ENCODE measurements at regions not wholly inside any gene's neighbourhood (a gene's known extent, or its start where the extent isn't known, plus 50 kb on each side); places are given as distances from the start of the nearest gene placed in this dataset.

- no peak for DNase-seq
These were observed 398.5 kb upstream of the RPS23 start for GRCh38 chr5:82676661-82677060.

GRCh38 chr5:82674671-82675070 is 396.5 kb upstream of the RPS23 start:
- no peak for DNase-seq

GRCh38 chr5:82673057-82673809 is 395.1 kb upstream of the RPS23 start:
- no peak for DNase-seq

GRCh38 chr5:82670692-82671091 is 392.5 kb upstream of the RPS23 start:
- DNase-seq = no peak

GRCh38 chr5:82669720-82670119 is 391.6 kb upstream of the RPS23 start:
- no peak for DNase-seq

GRCh38 chr5:82666312-82666711 is 388.2 kb upstream of the RPS23 start:
- DNase-seq = no peak

GRCh38 chr5:82664732-82665131 is 386.6 kb upstream of the RPS23 start:
- DNase-seq = no peak

- DNase-seq = no peak
These were observed 385.1 kb upstream of the RPS23 start for GRCh38 chr5:82663225-82663624.

GRCh38 chr5:82662340-82662739 is 384.2 kb upstream of the RPS23 start:
- no peak for DNase-seq

GRCh38 chr5:82661933-82662332 is 383.8 kb upstream of the RPS23 start:
- no peak for DNase-seq

GRCh38 chr5:82661462-82661861 is 383.3 kb upstream of the RPS23 start:
- no peak for DNase-seq

GRCh38 chr5:82659115-82659514 is 381.0 kb upstream of the RPS23 start:
- no peak for DNase-seq

- DNase-seq = no peak
These were observed 379.0 kb upstream of the RPS23 start for GRCh38 chr5:82657033-82657699.

- DNase-seq = no peak
These were observed 378.2 kb upstream of the RPS23 start for GRCh38 chr5:82656341-82656761.

- DNase-seq = no peak
These were observed 376.9 kb upstream of the RPS23 start for GRCh38 chr5:82655078-82655477.

GRCh38 chr5:82649943-82650342 is 371.8 kb upstream of the RPS23 start:
- DNase-seq = no peak

- DNase-seq = no peak
These were observed 366.6 kb upstream of the RPS23 start for GRCh38 chr5:82644766-82645165.

GRCh38 chr5:82644229-82644628 is 366.1 kb upstream of the RPS23 start:
- no peak for DNase-seq

GRCh38 chr5:82642313-82642712 is 364.2 kb upstream of the RPS23 start:
- no peak for DNase-seq

GRCh38 chr5:82641331-82642003 is 363.3 kb upstream of the RPS23 start:
- peak; percentile 70 for DNase-seq

GRCh38 chr5:82640916-82641315 is 362.8 kb upstream of the RPS23 start:
- DNase-seq = no peak

- DNase-seq = no peak
These were observed 361.4 kb upstream of the RPS23 start for GRCh38 chr5:82639393-82640144.

GRCh38 chr5:82636591-82636990 is 358.4 kb upstream of the RPS23 start:
- no peak for DNase-seq
